GM12865 (cell line): ENCODE measurements at regions not wholly inside any gene's neighbourhood (a gene's known extent, or its start where the extent isn't known, plus 50 kb on each side); places are given as distances from the start of the nearest gene placed in this dataset.

Experiments
- DNase-seq: peaks from one replicate; pipeline ENCODE4 v3.0.0; 2010; ENCODE audit warnings: low read depth
- H3K4me3 ChIP-seq: 2 replicates; pipeline ENCODE4 v1.5.1; 2011; ENCODE audit warnings: mild to moderate bottlenecking, low read depth, low read length, control low read depth
- TF ChIP-seq, protein P1 (sequence below): IDR thresholded peaks from 2 replicates; pipeline ENCODE4 v1.5.1; 2011; ENCODE audit warnings: low read length, control low read depth, low read depth, inconsistent platforms; ENCODE audit not compliant: insufficient read depth; ENCODE audit errors: missing control alignments

GRCh38 chr5:171689853-171690417 lies 95.7 kb upstream of the SMIM23 start:
- no peak overlapping the region for H3K4me3 ChIP-seq
- TF ChIP-seq, protein P1, sequence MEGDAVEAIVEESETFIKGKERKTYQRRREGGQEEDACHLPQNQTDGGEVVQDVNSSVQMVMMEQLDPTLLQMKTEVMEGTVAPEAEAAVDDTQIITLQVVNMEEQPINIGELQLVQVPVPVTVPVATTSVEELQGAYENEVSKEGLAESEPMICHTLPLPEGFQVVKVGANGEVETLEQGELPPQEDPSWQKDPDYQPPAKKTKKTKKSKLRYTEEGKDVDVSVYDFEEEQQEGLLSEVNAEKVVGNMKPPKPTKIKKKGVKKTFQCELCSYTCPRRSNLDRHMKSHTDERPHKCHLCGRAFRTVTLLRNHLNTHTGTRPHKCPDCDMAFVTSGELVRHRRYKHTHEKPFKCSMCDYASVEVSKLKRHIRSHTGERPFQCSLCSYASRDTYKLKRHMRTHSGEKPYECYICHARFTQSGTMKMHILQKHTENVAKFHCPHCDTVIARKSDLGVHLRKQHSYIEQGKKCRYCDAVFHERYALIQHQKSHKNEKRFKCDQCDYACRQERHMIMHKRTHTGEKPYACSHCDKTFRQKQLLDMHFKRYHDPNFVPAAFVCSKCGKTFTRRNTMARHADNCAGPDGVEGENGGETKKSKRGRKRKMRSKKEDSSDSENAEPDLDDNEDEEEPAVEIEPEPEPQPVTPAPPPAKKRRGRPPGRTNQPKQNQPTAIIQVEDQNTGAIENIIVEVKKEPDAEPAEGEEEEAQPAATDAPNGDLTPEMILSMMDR: no peak
- no peak for DNase-seq

DNA sequence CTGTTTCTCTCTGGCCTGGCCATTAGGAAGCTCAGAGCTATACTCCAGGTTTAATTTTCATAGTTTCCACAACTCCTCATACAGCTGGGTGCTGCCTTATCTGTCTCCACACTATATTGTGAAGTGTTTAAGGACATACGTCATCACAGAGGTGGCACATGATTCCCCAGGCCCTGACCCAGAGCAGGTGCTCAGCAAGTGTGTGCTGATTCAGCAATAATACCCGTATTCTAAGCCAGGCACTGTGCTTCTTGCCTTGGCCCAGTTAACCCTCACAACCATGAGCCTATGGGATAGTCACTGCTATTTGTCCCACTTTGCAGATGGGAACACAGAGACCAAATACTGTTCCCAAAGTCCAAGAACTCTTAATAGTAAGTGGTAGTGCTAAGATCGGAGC lies 93.5 kb upstream of the SMIM23 start:
- TF ChIP-seq, protein P1: no peak
- DNase-seq: no peak
- no peak overlapping the region for H3K4me3 ChIP-seq

- TF ChIP-seq, protein P1: no peak
- DNase-seq: no peak
- no peak overlapping the region for H3K4me3 ChIP-seq
Measured at GRCh38 chr5:171692936-171693335, 92.7 kb upstream of the SMIM23 start.

DNA sequence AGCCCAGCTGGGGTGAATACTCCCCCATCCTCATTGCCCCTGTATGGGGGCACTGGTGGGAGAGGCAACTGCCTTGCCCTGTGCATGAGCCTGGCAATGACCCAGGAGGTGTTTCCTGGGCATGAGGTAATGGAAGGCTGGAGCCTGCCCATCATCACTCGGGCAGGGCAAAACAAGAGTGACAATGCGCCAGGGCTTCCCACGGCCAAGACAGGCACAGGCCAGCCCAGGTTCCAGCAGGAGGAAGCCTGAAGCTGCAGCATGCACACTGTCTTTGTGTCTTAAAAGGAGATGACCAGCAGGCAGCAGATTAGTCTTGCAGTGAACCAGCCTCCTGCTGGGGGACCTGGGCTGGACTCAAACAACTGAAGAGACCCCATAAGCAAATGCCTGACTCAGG lies 92.2 kb upstream of the SMIM23 start:
- TF ChIP-seq, protein P1: no peak
- no peak overlapping the region for H3K4me3 ChIP-seq
- DNase-seq: no peak

GRCh38 chr5:171695804-171696203 lies 89.8 kb upstream of the SMIM23 start:
- H3K4me3 ChIP-seq: no peak overlapping the region
- TF ChIP-seq, protein P1: no peak
- no peak for DNase-seq

DNA sequence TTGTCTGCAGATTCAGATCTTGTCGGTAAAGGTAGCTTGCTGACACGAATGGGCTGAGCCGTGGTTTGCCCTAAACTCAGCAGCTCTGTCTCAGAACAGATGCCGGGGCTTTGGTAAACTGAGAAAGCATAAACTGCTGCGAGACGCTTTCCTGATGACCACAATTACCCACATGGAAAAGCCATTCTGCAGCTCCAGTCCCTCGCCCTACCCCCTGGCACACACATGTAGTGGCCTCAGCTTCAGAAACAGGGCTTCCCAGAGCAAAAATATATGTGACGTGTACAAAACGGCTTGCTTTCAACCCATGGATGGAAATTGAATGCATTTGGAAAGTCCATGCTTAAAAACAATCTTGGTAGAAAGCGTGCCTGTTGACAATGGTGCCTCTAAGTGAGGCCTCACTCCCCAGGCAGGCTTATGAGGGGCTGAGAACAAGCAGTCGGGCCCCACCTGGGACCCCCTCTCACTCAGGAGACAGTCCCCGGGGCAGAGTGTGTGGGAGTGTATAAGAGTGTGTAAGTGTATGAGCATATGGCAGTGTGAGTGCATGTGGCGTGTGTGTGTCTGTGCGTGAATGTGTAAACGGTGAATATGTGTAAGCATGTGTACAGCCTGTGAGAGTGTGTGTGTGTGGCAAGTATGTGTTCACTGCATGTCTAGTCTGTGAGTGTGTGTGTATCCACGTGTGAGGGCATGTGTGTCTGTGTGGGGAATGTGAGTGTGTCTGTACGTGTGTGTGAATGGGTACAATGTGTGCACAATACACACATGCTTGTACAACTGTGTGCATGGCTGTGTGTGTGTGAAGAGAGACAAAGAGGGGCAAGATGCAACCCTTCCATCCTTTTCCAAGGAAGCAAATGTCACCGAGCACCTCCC lies 88.2 kb upstream of the SMIM23 start:
- no peak for DNase-seq
- H3K4me3 ChIP-seq: no peak overlapping the region
- TF ChIP-seq, protein P1: no peak
